HepG2 (cell line): ENCODE measurements at regions not wholly inside any gene's neighbourhood (a gene's known extent, or its start where the extent isn't known, plus 50 kb on each side); places are given as distances from the start of the nearest gene placed in this dataset.

Experiments
- ATAC-seq: fragments of 200-7000 bp; cut with Tn5 transposase; 3 replicates; pipeline ENCODE4 v1.9.1; 2020; ENCODE audit warnings: mild to moderate bottlenecking, moderate library complexity
- BruUV-seq: library from RNA; stranded (reverse); fragments of 400-500 nt; replicated peaks from 2 replicates; lab custom pipeline; 2021; lab: Mats Ljungman, UMichigan
- CTCF ChIA-PET: fragments of 300-600 bp; formaldehyde crosslinking; extraction: SDS; loops from one replicate; lab custom pipeline; 2021; ENCODE audit warnings: low total read pairs, inconsistent platforms, low intra/inter-chr PET ratio; lab: Yijun Ruan, JAX
- POLR2A ChIA-PET: fragments of 350-600 bp; sonication (Branson Sonifier 250); formaldehyde crosslinking; loops from one replicate; lab custom pipeline; 2020; ENCODE audit warnings: antibody characterized with exemption, inconsistent platforms; lab: Yijun Ruan, JAX
- DNase-seq: peaks from one replicate; pipeline ENCODE4 v3.0.0-alpha.2; 2015; ENCODE audit warnings: low spot score
- FAIRE-seq: peaks from 3 replicates; lab custom pipeline; 2011; peaks lifted over from hg19 to GRCh38; lab: Jason Lieb, UNC
- H2AFZ ChIP-seq: one replicate; pipeline ENCODE4 v1.6.1; 2011; ENCODE audit warnings: low read length, inconsistent platforms
- H3K27ac ChIP-seq: fragments of 300-600 bp; 3 replicates; pipeline ENCODE4 v1.8.0; 2011; ENCODE audit warnings: mixed run types, mild to moderate bottlenecking, mixed read lengths, low read length, inconsistent platforms; ENCODE audit not compliant: insufficient read depth; ENCODE audit errors: extremely low read length
- H3K27me3 ChIP-seq, 2 experiments: fragments of 200-600 bp in 1 of 2; 2 replicates in 1 of 2; 3 replicates in 1 of 2; pipeline versions ENCODE4 v1.6.0 to v1.8.0; 2011; ENCODE audit warnings: low read length in 2 of 2, mild to moderate bottlenecking in 2 of 2, moderate library complexity in 2 of 2, inconsistent platforms in 1 of 2; ENCODE audit not compliant: insufficient read depth in 2 of 2, control insufficient read depth in 1 of 2
- H3K36me3 ChIP-seq, 2 experiments: fragments of 200-600 bp in 1 of 2; replicated peaks in 1 of 2; 2 replicates in 1 of 2; 3 replicates in 1 of 2; pipeline versions ENCODE4 v1.5.1 to v1.8.0; 2011; ENCODE audit warnings: low read length in 2 of 2, inconsistent platforms in 1 of 2; ENCODE audit not compliant: insufficient read depth in 2 of 2, control insufficient read depth in 1 of 2
- H3K4me1 ChIP-seq: 2 replicates; pipeline ENCODE4 v1.5.1; 2012; ENCODE audit warnings: low read length, inconsistent platforms; ENCODE audit not compliant: insufficient read depth
- H3K4me2 ChIP-seq: 2 replicates; pipeline ENCODE4 v1.6.0; 2011; ENCODE audit warnings: low read depth, low read length, inconsistent platforms
- H3K4me3 ChIP-seq, 3 experiments: fragments of 200-600 bp in 1 of 3; sonication (generic), shearing (Covaris generic) in 1 of 3; replicated peaks in 1 of 3; 2 replicates each; pipeline ENCODE4 v1.5.1; 2011 to 2016; ENCODE audit warnings: low read length in 3 of 3, inconsistent platforms in 2 of 3, low read depth in 2 of 3, mild to moderate bottlenecking in 2 of 3, control low read depth in 1 of 3, mixed read lengths in 1 of 3; ENCODE audit not compliant: insufficient read depth in 1 of 3
- H3K79me2 ChIP-seq: one replicate; pipeline ENCODE4 v1.6.1; 2011; ENCODE audit warnings: low read length, inconsistent platforms; ENCODE audit not compliant: insufficient read depth
- H3K9ac ChIP-seq: 2 replicates; pipeline ENCODE4 v1.6.0; 2011; ENCODE audit warnings: mild to moderate bottlenecking, low read depth, low read length, inconsistent platforms; ENCODE audit not compliant: insufficient read depth
- H3K9me3 ChIP-seq: 2 replicates; pipeline ENCODE4 v1.5.1; 2012; ENCODE audit warnings: mild to moderate bottlenecking, low read length
- H4K20me1 ChIP-seq: 2 replicates; pipeline ENCODE4 v1.6.0; 2011; ENCODE audit warnings: inconsistent platforms, mild to moderate bottlenecking, low read length, moderate library complexity; ENCODE audit not compliant: insufficient read depth
- JDP2 ChIP-seq: sonication (generic); formaldehyde crosslinking; IDR thresholded peaks from 2 replicates; pipeline ENCODE4 v1.8.1; 2022; ENCODE audit warnings: missing genetic modification reagents, borderline replicate concordance
- SRF ChIP-seq: IDR thresholded peaks from 2 replicates; pipeline ENCODE4 v1.6.1; 2011; ENCODE audit warnings: mild to moderate bottlenecking, low read depth, low read length, moderate library complexity
- SYNCRIP ChIP-seq: fragments of 200-400 bp; formaldehyde crosslinking; IDR thresholded peaks from 2 replicates; pipeline ENCODE4 v1.6.1; 2018; ENCODE audit warnings: mild to moderate bottlenecking, low read depth, low read length; ENCODE audit not compliant: insufficient read depth
- ZNF75D ChIP-seq: sonication (generic); formaldehyde crosslinking; IDR thresholded peaks from 2 replicates; pipeline ENCODE4 v1.8.1; 2023; ENCODE audit warnings: missing genetic modification reagents, mild to moderate bottlenecking, borderline replicate concordance
- ZNF780A ChIP-seq: sonication (generic); formaldehyde crosslinking; IDR thresholded peaks from 2 replicates; pipeline ENCODE4 v1.8.0; 2022; ENCODE audit warnings: mild to moderate bottlenecking, missing genetic modification reagents, moderate library complexity
- ZSCAN29 ChIP-seq: sonication (generic); formaldehyde crosslinking; conservative IDR thresholded peaks from 2 replicates; pipeline ENCODE4 v1.4.0; 2020; ENCODE audit warnings: mild to moderate bottlenecking, missing genetic modification reagents
- WGBS: methylation state at CpG from one replicate; pipeline ENCODE4 v1.1.6; 2017; ENCODE audit warnings: low lambda C conversion rate; 5-methylcytosine and 5-hydroxymethylcytosine counted together
- in situ Hi-C: cut with HindIII; loops from 2 replicates; pipeline ENCODE4 v1.10.0; 2017; ENCODE audit warnings: low pct_unique_long_range_greater_than_20kb; ENCODE audit not compliant: extremely low pct_ligation_motif_present
- intact Hi-C: fragments of 100-400 bp; cut with micrococcal nuclease; formaldehyde crosslinking; loops from one replicate; pipeline ENCODE4 v1.10.0; 2022; ENCODE audit not compliant: unreplicated experiment
- TF ChIP-seq, protein P1 (sequence below): sonication (generic); formaldehyde crosslinking; IDR thresholded peaks from 2 replicates; pipeline ENCODE4 v1.8.1; 2023; ENCODE audit warnings: mild to moderate bottlenecking, missing genetic modification reagents
- TF ChIP-seq, protein P2 (sequence below): sonication (generic); formaldehyde crosslinking; IDR thresholded peaks from 2 replicates; pipeline ENCODE4 v1.5.1; 2020; ENCODE audit warnings: missing genetic modification reagents, mild to moderate bottlenecking, borderline replicate concordance

DNA sequence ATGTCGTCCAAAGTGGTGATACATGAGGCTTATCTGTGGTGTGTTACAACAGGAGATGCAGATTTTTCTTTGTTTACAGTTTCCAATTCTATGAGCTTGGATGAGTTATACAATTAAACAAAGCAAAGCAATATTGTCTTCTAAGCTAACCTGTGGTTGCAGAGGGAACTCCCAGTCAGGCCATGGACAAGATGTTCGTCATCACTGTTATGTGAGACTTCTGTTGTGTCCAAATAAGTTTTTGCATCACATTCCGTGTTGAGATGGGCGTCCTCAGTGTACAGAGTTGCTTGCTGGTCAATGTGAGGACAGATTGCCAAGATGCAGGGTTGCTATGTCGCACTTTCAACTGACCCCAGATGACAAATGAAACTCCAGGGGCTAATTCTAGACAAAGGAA, 189.3 kb downstream of the IRF8 start:
- in situ Hi-C loops = no loop called here
- Histone ChIP-seq H3K27me3 (peaks cover 3 to 16% of the 10 kb centered on the region in 2 experiments; a peak in 4 of 5 replicates), H3K9ac (no peak overlapping the region), H2AFZ (no peak overlapping the region), H3K4me3 (no peak overlapping the region), H4K20me1 (no peaks in the 10 kb centered on the region), H3K4me2 (no peak overlapping the region), H3K79me2 (no peaks in the 10 kb centered on the region), H3K27ac (no peak overlapping the region), H3K4me1 (peaks cover 16% of the 10 kb centered on the region), H3K9me3 (no peaks in the 10 kb centered on the region), H3K36me3 (no peaks in the 10 kb centered on the region)
- FAIRE-seq (no peak), ATAC-seq (no peak), DNase-seq (no peak)
- intact Hi-C loops = no loop called here
- ChIA-PET CTCF (no interaction called here), POLR2A (no interaction called here)
- TF ChIP-seq JDP2 (CRISPR knock-in tag) = no peak
- no peak for TF ChIP-seq ZNF780A
- no peak for TF ChIP-seq SYNCRIP
- TF ChIP-seq SRF = no peak
- BruUV-seq = no TSS peak
- 2% methylated on average over 3 of the region's 5 CpGs for WGBS

DNA sequence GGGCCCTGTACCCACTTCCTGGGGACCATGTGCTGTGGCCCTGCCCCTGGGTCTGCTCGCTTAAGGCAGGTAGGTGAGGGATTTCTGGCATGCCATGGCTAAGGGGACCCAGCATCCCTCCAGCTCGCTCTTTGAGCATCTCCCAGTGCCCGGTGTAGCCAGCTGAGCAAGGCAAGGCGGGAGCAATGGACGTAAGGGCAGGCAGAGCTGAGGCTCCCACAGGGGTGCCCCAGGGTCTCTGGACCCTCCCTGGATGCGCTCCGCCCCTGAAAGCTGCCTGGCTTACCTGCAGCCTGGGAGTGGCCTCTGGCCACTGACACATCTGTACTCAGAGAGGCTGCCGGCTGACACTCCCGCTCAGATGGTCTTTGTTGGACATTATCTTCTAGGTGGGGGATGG, 189.9 kb downstream of the IRF8 start:
- ATAC-seq = no peak
- H4K20me1 ChIP-seq = no peaks in the 10 kb centered on the region
- TF ChIP-seq ZSCAN29 = no peak
- no peak for TF ChIP-seq ZNF75D (CRISPR knock-in tag)
- TF ChIP-seq, protein P1, sequence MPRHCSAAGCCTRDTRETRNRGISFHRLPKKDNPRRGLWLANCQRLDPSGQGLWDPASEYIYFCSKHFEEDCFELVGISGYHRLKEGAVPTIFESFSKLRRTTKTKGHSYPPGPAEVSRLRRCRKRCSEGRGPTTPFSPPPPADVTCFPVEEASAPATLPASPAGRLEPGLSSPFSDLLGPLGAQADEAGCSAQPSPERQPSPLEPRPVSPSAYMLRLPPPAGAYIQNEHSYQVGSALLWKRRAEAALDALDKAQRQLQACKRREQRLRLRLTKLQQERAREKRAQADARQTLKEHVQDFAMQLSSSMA (CRISPR knock-in tag) = no peak
- TF ChIP-seq, protein P2, sequence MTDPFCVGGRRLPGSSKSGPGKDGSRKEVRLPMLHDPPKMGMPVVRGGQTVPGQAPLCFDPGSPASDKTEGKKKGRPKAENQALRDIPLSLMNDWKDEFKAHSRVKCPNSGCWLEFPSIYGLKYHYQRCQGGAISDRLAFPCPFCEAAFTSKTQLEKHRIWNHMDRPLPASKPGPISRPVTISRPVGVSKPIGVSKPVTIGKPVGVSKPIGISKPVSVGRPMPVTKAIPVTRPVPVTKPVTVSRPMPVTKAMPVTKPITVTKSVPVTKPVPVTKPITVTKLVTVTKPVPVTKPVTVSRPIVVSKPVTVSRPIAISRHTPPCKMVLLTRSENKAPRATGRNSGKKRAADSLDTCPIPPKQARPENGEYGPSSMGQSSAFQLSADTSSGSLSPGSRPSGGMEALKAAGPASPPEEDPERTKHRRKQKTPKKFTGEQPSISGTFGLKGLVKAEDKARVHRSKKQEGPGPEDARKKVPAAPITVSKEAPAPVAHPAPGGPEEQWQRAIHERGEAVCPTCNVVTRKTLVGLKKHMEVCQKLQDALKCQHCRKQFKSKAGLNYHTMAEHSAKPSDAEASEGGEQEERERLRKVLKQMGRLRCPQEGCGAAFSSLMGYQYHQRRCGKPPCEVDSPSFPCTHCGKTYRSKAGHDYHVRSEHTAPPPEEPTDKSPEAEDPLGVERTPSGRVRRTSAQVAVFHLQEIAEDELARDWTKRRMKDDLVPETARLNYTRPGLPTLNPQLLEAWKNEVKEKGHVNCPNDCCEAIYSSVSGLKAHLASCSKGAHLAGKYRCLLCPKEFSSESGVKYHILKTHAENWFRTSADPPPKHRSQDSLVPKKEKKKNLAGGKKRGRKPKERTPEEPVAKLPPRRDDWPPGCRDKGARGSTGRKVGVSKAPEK (CRISPR knock-in tag) = no peak

More for the DNA sequence above, 189.9 kb downstream of the IRF8 start:
- in situ Hi-C loops (no loop called here), intact Hi-C loops (no loop called here)
- no peak for DNase-seq
- Histone ChIP-seq H3K9me3 (no peaks in the 10 kb centered on the region), H3K9ac (no peak overlapping the region), H2AFZ (no peak overlapping the region), H3K79me2 (no peaks in the 10 kb centered on the region), H3K4me2 (no peak overlapping the region), H3K4me3 (no peak overlapping the region), H3K27me3 (peaks cover 3 to 16% of the 10 kb centered on the region in 2 experiments; a peak in 4 of 5 replicates), H3K4me1 (peaks cover 16% of the 10 kb centered on the region), H3K36me3 (no peaks in the 10 kb centered on the region), H3K27ac (no peak overlapping the region)
- 29% methylated on average over 4 of the region's 9 CpGs for WGBS
- ChIA-PET CTCF (no interaction called here), POLR2A (no interaction called here)
- no TSS peak for BruUV-seq
- no peak for FAIRE-seq
